ENCODE measurements at regions not wholly inside any gene's neighbourhood (a gene's known extent, or its start where the extent isn't known, plus 50 kb on each side); places are given as distances from the start of the nearest gene placed in this dataset.

DNA sequence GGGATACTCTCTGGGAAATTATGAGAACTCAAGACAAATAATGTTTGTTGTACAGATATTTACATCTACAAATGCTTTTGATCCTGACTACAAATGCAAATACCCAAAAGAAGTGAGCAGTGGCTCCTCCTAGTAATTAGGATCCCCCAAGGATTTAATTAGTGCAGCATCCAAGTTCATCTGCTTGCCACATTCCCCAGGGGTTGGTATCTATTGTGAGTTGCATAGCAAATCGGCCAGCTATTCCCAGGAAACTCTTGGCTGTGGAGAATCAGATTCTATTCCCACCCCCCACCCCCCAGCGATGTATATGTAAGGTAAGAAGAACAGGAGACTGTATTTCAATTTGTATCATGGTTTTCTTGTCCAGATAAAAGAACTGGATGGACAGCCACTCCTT, 725.1 kb upstream of the CDH7 start:
- POLR2A ChIA-PET: no interaction called here
- CTCF ChIA-PET: no interaction called here

- CTCF ChIA-PET: no interaction called here
These were observed 729.8 kb upstream of the CDH7 start for GRCh38 chr18:65021021-65021420.

DNA sequence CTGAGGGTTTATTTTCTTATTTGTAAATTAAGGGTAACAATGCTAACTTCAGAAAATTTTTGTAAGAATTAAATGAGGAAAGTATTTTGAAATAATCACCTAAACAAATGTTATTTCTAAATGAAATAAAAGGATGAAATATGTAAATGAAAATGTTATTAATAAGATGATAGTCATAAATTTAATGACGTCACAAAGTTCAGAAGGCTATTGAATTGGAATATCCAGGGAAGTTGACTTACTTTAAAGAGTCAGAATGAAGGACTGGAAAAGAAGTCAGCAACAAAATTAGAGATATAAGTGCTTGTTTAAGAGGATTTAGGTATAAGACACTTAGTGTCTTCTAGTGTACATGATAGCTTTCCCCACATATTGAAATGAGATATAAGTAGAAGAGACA, 732.6 kb upstream of the CDH7 start:
- POLR2A ChIA-PET: no interaction called here
- CTCF ChIA-PET: no interaction called here

More at GRCh38 chr18:65021021-65021420, 729.8 kb upstream of the CDH7 start:
- POLR2A ChIA-PET: no interaction called here

DNA sequence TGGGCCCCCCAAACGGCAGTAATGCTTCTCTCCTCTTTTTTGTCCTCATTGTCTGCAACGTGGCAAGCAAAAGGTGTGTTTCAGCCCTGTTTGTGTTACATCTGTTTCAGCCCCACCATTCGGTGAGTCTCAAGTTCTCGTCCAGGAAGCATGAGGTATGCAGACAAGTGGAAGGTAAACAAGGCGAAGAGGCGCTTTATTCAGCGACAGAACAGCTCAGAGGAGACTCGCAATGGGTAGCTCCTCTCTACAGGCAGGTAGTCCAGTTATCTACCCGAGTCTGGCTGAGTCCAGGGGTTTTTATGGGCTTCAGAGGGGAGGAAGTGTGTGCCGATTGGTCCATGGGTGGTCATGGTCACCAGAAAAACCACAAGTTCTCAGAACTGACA, 733.4 kb upstream of the CDH7 start:
- ChIA-PET POLR2A (no interaction called here), CTCF (no interaction called here)

DNA sequence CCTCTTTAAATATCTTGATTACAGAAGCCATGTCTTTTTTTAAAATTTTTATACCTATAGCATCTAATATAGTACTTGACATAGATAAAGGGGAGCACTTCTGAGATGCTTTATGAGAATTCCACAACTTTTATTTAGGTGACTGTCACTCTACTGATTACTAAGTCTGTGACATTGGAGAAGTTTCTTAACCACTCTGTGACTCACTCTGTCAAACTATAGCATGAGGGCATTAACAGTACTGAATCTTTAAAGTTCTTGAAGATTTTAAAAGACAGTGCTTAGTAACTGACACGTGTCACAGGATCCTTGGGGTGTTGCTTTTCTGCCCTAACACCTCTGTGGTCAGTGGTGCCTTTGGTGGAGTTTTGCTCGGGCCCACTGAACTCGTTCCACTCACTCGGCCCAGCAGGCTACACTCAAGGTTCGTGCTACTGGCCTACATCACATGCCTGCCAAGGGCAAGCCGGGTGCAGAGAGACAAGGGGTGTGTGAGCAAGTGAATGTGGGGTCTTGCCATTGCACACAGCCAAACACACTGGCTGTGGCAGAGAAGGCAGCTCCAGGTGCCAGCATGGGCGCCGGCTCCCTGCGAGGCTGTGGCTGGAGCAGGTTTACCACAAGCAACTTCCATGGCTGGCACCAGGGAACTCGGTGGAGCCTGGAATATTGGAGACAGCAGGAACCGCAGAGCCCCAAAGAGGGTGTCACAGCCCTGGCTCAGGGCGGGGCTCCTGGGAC, 734.0 kb upstream of the CDH7 start:
- POLR2A ChIA-PET: no interaction called here
- CTCF ChIA-PET: no interaction called here

DNA sequence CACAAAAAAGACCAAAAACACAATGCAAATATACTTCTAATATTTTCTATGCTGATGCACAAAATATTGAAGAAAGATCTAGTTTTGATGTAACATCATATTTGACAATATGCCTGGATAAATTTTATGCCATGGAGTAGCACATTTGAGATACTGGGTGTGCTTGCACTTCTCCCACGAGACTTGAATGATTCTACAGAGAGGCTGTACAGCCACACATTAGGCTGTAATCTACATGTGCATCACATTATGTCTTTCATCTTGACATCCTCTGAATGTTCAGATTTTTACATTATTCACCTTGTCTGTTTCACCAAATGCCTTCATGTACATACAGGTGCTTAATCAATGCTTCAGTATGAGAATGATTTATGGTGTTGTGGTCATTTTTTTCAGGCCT, 756.4 kb upstream of the CDH7 start:
- ChIA-PET CTCF (no interaction called here), POLR2A (no interaction called here)

DNA sequence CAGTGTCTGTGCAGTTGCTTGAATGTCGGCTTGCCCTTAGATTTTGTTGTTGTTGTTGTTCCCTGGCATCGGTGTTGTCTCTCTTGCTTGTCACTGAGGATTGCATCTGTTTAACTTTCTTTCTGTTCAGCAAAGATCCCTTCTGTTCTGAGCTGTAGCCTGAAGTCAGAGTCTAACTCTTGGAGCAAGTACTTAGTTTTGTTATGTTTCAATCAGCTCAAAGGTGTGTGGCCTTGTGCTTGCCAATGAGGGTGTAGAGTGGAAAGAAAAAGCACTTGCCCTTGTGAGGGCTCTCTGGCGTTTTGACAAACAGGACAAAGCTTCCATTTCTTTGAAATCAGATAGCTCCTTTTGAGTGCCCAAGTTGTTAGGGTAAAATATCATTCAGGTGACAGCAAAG, 757.1 kb upstream of the CDH7 start:
- ChIA-PET POLR2A (no interaction called here), CTCF (no interaction called here)

DNA sequence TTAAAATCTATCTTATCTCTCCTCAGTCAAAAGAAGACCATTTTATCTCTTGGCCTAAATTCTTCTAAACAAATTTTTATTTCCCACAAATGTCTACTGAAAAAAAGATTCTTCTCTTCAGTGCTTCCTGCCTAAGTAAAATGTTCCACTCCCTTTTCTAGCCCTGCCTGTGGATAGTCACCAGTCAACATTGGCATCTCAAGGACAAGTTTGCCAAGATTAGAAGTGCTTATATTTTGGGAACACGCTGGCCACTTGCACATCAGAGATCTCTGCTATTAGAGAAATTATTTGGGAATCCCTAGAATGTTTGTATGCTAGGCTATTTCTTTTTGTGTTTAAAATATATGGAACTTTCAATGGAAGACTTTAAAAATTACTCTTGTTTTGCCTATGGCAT, 758.2 kb upstream of the CDH7 start:
- ChIA-PET POLR2A (no interaction called here), CTCF (no interaction called here)

GRCh38 chr18:64991102-64991501, 759.7 kb upstream of the CDH7 start:
- CTCF ChIA-PET: no interaction called here
- POLR2A ChIA-PET: no interaction called here

GRCh38 chr18:64986906-64987495, 763.8 kb upstream of the CDH7 start:
- CTCF ChIA-PET: no interaction called here
- POLR2A ChIA-PET: no interaction called here

- POLR2A ChIA-PET: no interaction called here
- CTCF ChIA-PET: no interaction called here
These were observed 767.1 kb upstream of the CDH7 start for GRCh38 chr18:64983497-64984238.

GRCh38 chr18:64982414-64983055, 768.3 kb upstream of the CDH7 start:
- POLR2A ChIA-PET: no interaction called here
- CTCF ChIA-PET: no interaction called here

DNA sequence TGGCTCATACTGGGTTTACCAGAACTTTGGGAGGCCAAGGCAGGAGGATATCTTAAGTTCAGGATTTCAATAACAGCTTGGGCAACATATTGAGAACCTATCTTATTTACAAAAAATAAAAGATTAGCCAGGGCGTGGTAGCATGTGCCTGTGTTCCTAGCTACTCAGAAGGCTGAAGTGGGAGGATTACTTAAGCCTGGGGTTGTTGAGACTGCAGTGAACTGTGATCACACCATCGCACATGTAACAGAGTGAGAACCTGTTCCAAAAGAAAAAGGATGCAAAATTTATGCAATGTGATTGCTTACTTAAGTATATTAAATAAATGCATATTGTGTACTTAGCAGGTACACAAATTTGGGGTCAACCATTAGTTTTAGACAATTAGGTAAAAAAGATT, 768.9 kb upstream of the CDH7 start:
- POLR2A ChIA-PET: no interaction called here
- CTCF ChIA-PET: no interaction called here

DNA sequence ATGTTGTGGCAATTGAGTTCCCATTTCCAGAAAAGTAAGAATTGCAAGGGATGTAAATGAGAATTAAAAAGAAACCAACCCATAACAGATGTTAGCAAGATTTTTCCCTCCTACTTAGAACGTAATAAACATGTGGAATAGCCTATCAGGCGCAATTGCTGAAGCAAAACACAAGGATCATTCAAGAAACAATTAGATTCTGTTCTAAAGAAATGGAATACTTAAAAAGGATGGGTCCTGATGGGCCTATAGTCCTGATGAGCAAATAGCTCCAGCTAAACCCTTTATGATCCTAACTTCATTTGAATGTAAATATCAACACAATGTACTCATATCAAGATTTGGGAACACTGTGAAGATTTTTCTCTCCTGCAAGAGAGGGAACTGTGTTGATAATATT, 771.0 kb upstream of the CDH7 start:
- CTCF ChIA-PET: no interaction called here
- POLR2A ChIA-PET: no interaction called here

GRCh38 chr18:64974391-64975125, 776.3 kb upstream of the CDH7 start:
- CTCF ChIA-PET: no interaction called here
- POLR2A ChIA-PET: no interaction called here

GRCh38 chr18:64972545-64972944, 778.3 kb upstream of the CDH7 start:
- ChIA-PET CTCF (no interaction called here), POLR2A (no interaction called here)

- ChIA-PET CTCF (no interaction called here), POLR2A (no interaction called here)
These were observed 784.1 kb upstream of the CDH7 start for GRCh38 chr18:64966667-64967066.

DNA sequence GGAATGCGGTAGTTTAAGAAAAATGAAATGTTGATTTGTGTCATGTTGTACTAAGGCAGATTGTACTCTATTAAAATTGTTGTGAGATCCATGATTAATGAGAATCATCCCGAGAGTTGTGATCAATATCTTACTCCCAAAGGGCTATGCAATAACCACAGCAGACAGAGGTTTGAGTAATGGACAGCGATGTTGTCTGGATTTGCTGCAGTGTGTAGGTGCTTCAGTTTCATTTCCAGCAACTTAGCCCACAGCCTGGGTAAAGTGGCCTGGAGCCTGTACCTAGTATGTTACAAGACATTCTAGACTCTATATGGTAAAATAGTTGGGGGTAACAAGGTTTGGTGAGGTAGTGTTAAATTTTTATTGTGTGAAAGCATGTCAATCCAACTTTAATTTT, 794.3 kb upstream of the CDH7 start:
- ChIA-PET POLR2A (no interaction called here), CTCF (no interaction called here)

DNA sequence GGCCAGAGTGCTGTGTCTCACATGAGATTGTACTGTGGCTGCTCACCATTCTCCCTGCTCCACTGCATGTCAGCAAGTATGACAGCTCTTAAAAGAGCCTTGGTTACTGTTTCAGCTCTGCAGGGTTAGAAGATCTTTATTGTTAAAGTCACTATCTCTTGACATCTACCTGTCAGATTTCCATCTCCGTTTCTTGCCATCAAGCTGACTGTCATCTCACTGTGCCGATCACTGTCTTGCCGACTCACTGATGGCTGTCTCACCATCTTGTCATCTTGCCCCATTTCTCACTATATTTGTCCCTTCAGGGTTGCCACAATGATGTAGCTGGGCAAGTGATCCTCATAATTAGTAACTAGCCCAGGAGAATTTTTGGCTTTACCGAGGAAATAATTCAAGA, 800.9 kb upstream of the CDH7 start:
- POLR2A ChIA-PET: no interaction called here
- CTCF ChIA-PET: no interaction called here

DNA sequence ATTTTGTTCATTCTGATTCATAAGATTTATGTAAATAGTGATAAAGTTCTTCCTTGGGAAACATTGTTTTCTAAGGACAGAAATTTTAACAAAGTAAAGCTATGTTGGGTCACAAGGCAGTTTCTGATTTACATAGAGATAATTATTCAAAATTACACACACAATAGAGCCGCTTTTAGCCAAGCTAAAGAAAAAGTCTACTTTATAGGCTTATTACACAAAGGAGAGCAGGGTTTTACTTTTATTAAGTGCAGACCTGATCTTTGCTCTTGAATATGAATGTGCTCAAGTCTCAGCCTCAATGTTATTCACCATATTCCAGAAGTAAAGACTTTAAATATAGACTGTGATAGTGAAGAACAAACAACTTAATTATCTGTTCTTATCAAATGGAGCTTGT, 787.8 kb upstream of the LINC00305 start:
- POLR2A ChIA-PET: no interaction called here
- CTCF ChIA-PET: no interaction called here

- ChIA-PET CTCF (no interaction called here), POLR2A (no interaction called here)
These were observed 780.1 kb upstream of the LINC00305 start for GRCh38 chr18:64929036-64929435.

Data from activated CD8-positive, alpha-beta memory T cell treated with anti-CD3 and anti-CD28 coated beads for 36 hours (primary cell).